GM19351 (cell line): ENCODE measurements at regions not wholly inside any gene's neighbourhood (a gene's known extent, or its start where the extent isn't known, plus 50 kb on each side); places are given as distances from the start of the nearest gene placed in this dataset.

Experiments used
- ATAC-seq: cut with Tn5 transposase; IDR thresholded peaks from one replicate; pipeline ENCODE4 v1.9.1; 2021; ENCODE audit warnings: mild to moderate bottlenecking, moderate library complexity; ENCODE audit not compliant: unreplicated experiment

GRCh38 chr18:43635397-43635796, 358.1 kb upstream of the SYT4 start:
- no peak for ATAC-seq

- ATAC-seq = no peak
Measured at GRCh38 chr18:43642727-43643330, 365.5 kb upstream of the SYT4 start.

GRCh38 chr18:43648002-43648401, 370.7 kb upstream of the SYT4 start:
- ATAC-seq = no peak

DNA sequence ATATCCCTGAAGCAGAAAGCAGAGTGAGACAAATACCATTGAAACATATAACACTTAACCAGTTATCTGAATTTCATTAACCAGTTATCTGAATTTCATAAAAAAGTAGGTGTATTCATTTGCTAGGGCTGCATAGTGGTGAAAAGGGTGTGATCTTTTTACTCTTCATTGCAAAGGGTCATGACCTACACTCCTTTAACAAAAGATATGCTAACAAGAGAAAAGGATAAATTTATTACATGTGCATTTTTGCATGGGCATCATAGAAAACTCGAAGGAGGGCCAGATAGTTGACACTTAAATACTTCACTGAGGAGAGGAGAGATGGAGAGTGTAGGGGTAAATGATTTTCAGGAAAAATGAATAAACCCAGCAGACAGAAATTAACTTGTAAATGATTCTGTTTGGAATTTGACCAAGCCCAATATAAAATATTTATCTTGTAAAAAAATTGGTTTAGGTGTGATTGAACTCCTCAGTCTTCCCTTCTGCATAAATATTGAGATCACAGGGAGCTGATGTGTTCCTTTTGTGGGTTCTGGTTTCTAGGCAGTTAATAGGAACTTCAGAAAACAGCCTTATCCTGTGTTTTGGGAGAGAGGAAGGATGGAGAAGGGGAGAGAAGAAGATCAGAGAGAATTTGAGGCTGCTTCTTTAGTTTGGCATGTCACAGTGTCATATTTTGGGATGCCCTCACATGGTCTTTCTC, 372.5 kb upstream of the SYT4 start:
- no peak for ATAC-seq

GRCh38 chr18:43650426-43650825, 373.1 kb upstream of the SYT4 start:
- no peak for ATAC-seq

- ATAC-seq = no peak
Measured at GRCh38 chr18:43651057-43651456, 373.8 kb upstream of the SYT4 start.

DNA sequence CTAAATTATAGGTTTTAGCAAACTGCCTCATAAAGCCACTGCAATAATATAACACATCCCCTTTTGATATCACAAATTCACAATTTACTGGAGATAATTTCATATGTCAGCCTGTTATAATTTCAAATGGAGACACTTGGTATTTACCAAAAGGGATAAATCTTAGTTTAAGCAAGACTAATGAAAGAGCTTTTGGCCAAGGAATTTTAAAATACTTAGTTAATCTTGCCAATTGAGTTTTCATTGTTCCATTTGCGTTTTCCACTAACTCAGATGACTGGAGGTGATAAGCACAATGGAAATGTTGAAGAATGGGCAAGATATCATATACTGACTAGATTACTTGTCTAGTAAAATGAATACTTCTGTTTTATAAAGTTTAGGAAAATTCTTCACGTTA, 379.3 kb upstream of the SYT4 start:
- ATAC-seq = no peak

DNA sequence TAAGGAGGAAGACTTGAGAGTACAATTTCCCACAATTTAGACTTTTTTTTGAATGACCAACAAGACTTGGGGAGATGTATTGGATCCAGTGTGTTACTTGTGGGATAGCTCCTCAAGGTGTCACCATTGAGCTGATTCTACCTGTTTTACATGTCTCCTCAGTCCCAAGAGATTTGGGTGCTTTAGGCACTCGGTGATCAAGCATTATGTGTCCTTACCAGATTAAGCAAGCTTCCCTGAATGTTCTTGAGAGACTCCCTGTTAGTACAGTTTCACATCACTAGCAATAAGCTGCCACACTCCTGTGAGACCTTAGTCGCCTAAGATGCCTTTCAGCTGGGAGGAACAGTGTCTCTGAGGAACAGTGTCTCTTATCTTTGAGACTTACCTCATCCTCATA, 384.3 kb upstream of the SYT4 start:
- peak; percentile 89 for ATAC-seq

DNA sequence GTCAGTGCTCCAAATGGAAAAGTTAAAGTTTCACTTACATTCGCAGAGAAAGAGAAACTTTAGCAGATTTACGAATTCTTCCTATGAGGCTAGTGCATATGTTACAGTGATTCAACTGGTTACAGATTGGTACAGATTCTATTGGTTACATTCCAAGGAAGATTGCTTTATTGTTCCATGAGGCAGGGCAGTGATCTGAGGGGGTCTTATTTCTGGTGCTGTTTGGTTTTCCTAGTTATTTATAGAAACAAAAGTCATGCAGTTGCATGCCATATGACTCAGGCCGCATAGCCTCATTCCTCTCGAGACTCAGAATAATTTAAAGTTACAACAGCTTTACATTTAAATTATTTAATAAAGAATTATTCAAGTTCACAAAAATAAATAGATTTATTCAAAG, 385.4 kb upstream of the SYT4 start:
- no peak for ATAC-seq

DNA sequence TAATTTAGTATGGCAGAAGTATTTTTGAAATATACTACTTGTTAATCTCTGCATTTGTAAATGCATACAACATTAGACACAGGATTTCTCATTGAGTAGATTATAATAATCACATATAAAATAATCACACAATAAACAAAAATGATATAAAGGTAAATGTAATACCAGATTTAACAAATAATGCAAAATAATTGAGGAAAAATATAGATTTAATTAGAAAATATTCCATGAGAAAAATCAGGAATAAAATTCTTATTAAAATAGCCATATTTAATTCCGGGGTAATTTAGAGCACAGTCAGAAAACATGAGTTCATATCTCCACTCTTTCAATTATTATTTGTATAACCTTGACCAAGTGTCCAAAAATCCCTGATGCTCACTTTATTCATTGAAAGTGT, 385.9 kb upstream of the SYT4 start:
- ATAC-seq = no peak

DNA sequence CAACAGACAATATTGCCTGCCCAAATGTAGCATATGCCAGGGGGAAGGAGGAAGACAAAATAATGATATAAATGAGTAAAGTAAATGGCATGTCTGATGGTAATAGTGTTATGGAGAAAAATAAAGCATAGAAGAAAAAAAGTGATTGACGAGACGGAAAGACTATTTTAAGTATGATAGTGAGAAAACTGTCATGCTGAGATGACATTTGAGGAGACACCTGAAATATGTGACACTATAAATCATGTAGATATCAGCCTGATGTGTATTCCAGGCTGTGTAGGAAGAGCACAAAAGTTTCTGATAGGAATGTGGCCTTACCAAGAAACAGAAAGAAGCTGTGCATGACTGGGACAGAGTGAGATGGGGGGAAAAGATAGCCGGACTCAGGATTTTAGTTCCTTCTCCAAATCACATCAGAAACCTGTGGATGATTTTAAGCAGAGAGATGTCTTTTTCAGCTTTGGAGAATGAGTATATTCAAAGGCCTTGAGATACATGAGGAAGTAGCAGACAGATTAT, 387.3 kb upstream of the SYT4 start:
- ATAC-seq = no peak

- no peak for ATAC-seq
Measured at GRCh38 chr18:43665105-43665788, 388.0 kb upstream of the SYT4 start.

GRCh38 chr18:43668866-43669265, 391.6 kb upstream of the SYT4 start:
- no peak for ATAC-seq

- ATAC-seq = no peak
Measured at GRCh38 chr18:43671431-43671830, 394.1 kb upstream of the SYT4 start.

GRCh38 chr18:43680096-43680495, 402.8 kb upstream of the SYT4 start:
- ATAC-seq = no peak

- no peak for ATAC-seq
Measured at GRCh38 chr18:43681661-43682060, 404.4 kb upstream of the SYT4 start.

- no peak for ATAC-seq
Measured at GRCh38 chr18:43682196-43682595, 404.9 kb upstream of the SYT4 start.

DNA sequence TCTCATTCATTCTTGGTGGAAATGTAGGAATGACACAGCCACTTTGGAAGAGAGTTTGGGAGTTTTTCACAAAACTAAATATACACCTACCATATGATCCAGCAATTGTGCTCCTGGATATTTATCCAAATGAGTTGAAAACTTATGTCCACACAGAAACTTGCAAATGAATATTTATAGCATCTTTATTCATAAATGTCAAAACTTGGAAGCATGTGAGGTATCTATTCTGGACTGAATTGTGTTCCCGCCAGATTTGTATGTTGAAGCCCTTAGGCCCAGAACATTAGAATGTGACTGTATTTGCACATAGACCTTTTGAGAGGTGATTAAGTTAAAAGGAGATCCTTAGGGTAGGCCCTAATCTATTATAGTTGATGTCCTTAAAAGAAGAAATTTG, 409.4 kb upstream of the SYT4 start:
- no peak for ATAC-seq

DNA sequence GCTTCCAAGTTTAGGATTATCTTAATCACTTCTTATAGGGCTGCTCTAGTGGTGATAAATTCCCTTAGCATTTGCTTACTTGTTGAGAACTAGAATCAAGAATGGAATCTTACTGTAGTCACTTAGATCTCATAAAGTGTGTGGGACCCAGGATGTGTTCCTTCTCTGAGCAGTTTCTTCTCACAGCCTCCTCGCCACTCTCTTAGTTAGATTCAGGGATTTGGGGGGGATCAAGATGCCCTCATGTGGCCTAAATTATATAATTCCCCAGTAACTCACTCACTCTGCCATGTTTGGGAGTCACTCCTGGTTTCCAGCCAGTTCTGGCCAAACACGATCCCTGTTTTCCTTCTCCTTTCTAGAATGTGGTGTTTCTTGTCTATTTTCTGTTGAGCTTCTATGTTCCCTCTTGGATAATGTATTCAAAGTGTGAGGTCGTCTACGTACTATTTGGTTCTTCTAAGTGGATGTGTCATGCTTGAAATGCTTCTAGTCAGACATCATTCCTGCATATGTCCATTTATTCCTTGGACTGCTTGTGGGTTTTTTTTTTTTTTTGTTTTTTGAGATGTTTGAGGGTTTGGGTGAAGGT, 414.9 kb upstream of the SYT4 start:
- no peak for ATAC-seq

DNA sequence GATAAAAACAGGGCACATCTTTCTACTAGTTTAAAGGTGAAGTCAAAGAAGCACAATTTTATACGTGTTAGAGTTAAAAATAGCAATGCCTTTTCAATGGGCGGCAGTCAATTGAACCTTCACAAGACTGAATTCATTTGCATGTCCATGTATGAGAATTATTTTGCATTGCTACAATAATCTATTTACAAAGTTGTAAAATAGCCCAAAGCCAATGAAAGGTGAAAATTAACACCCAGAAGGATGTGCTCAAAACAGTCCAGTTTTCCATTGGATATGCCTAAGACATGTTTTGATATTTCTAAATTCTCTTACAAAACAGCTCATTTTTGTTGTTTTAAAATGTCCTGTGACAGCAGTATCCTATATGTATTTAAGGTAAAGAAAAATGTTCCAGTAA, 425.1 kb upstream of the SYT4 start:
- no peak for ATAC-seq

DNA sequence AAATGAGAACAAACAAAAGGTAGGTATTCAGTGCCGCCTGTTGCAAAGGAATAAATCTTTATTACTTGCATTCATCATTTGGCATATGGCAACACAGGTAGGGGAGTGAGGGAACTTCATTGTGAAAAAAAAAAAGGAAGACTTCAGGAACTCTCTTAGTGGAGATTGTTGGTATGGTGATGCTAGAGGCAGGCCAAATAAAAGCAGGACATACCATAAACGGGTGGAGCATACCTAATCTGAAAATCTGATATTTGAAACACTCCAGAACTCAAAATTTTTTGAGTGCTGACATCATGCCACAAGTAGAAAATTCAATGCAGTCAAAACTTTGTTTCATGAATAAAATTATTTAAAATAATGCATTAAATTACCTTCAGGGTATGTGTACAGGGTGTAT, 425.8 kb upstream of the SYT4 start:
- no peak for ATAC-seq

DNA sequence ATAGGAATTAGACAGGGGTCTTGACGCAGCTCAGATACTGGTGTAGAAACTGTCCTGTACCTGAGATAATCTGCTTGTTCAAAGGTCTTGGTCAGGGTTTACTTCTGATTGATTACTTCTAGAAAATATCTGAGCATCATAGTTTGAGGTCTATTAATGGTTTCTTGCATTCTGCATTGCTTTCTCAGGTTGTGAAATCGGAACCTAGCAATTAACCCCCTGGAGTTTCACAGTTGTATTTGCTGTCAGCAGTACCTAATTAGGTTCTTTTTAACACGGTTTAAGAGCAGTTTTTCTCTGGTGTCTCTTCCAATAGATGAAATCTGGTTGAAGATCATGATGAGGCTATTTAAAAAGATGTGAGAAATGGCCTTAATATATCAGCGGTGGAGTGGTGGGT, 428.6 kb upstream of the SYT4 start:
- ATAC-seq = no peak
